BLaER1 (cell line): ENCODE measurements at regions not wholly inside any gene's neighbourhood (a gene's known extent, or its start where the extent isn't known, plus 50 kb on each side); places are given as distances from the start of the nearest gene placed in this dataset.
"Not testable (repeated sequence)": the region's sequence is repeated elsewhere in the genome, so short reads cannot be mapped to it uniquely, and the experiment has no call there.

ENCODE experiments used
- H3K27ac ChIP-seq: shearing (Covaris generic); formaldehyde crosslinking; 2 replicates; pipeline ENCODE4 v1.8.1; 2022
- H3K27me3 ChIP-seq: shearing (Covaris generic); formaldehyde crosslinking; 2 replicates; pipeline ENCODE4 v1.8.1; 2022
- H3K36me3 ChIP-seq: shearing (Covaris generic); formaldehyde crosslinking; 2 replicates; pipeline ENCODE4 v1.8.1; 2022
- H3K4me1 ChIP-seq: shearing (Covaris generic); formaldehyde crosslinking; 2 replicates; pipeline ENCODE4 v1.8.1; 2022
- H3K4me2 ChIP-seq: shearing (Covaris generic); formaldehyde crosslinking; 2 replicates; pipeline ENCODE4 v1.8.1; 2022
- H3K4me3 ChIP-seq: shearing (Covaris generic); formaldehyde crosslinking; 2 replicates; pipeline ENCODE4 v1.8.1; 2022
- H3K9ac ChIP-seq: shearing (Covaris generic); formaldehyde crosslinking; 2 replicates; pipeline ENCODE4 v1.8.1; 2022
- H3K9me3 ChIP-seq: shearing (Covaris generic); formaldehyde crosslinking; 2 replicates; pipeline ENCODE4 v1.8.1; 2022
- H4K20me1 ChIP-seq: shearing (Covaris generic); formaldehyde crosslinking; 2 replicates; pipeline ENCODE4 v1.8.1; 2022
- Cebpa-rat ChIP-seq: shearing (Covaris generic); IDR thresholded peaks from 2 replicates; pipeline ENCODE4 v1.8.1; 2022

- Histone ChIP-seq H3K27me3 (no peaks in the 10 kb centered on the region), H3K9me3 (no peaks in the 10 kb centered on the region), H3K9ac (no peak overlapping the region), H3K4me1 (no peaks in the 10 kb centered on the region), H3K27ac (no peak overlapping the region), H4K20me1 (no peaks in the 10 kb centered on the region), H3K36me3 (no peaks in the 10 kb centered on the region), H3K4me3 (no peak overlapping the region), H3K4me2 (no peak overlapping the region)
- TF ChIP-seq Cebpa-rat: no peak
Measured at GRCh38 chr4:10861036-10861435, 176.5 kb upstream of the CLNK start.

- no peaks in the 10 kb centered on the region for H3K4me1 ChIP-seq
- no peaks in the 10 kb centered on the region for H4K20me1 ChIP-seq
- no peak overlapping the region for H3K4me3 ChIP-seq
- H3K27ac ChIP-seq: no peak overlapping the region
- no peak for TF ChIP-seq Cebpa-rat
- H3K4me2 ChIP-seq: no peak overlapping the region
- H3K27me3 ChIP-seq: no peaks in the 10 kb centered on the region
- no peak overlapping the region for H3K9ac ChIP-seq
- H3K9me3 ChIP-seq: 0 out of 2 replicates have a peak, but pooled peaks cover 8% of the 10 kb centered on the region
- no peaks in the 10 kb centered on the region for H3K36me3 ChIP-seq
Measured at GRCh38 chr4:10856271-10856782, 171.8 kb upstream of the CLNK start.

GRCh38 chr4:10853196-10853595, 168.6 kb upstream of the CLNK start:
- no peak overlapping the region for H3K4me2 ChIP-seq
- H3K36me3 ChIP-seq: no peaks in the 10 kb centered on the region
- H3K27me3 ChIP-seq: no peaks in the 10 kb centered on the region
- TF ChIP-seq Cebpa-rat: no peak
- 0 out of 2 replicates have a peak, but pooled peaks cover 8% of the 10 kb centered on the region for H3K9me3 ChIP-seq
- H4K20me1 ChIP-seq: no peaks in the 10 kb centered on the region
- no peak overlapping the region for H3K4me3 ChIP-seq
- H3K4me1 ChIP-seq: no peaks in the 10 kb centered on the region
- no peak overlapping the region for H3K9ac ChIP-seq
- no peak overlapping the region for H3K27ac ChIP-seq

GRCh38 chr4:10841697-10842096, 157.1 kb upstream of the CLNK start:
- no peak overlapping the region for H3K4me3 ChIP-seq
- no peak overlapping the region for H3K9ac ChIP-seq

GRCh38 chr4:10837151-10837550, 152.6 kb upstream of the CLNK start:
- Histone ChIP-seq H3K4me3 (no peak overlapping the region), H3K27me3 (no peaks in the 10 kb centered on the region), H3K9ac (no peak overlapping the region), H3K36me3 (no peaks in the 10 kb centered on the region), H3K4me2 (no peak overlapping the region), H3K27ac (no peak overlapping the region), H3K4me1 (no peaks in the 10 kb centered on the region), H4K20me1 (no peaks in the 10 kb centered on the region), H3K9me3 (no peaks in the 10 kb centered on the region)
- no peak for TF ChIP-seq Cebpa-rat

More at GRCh38 chr4:10841697-10842096, 157.1 kb upstream of the CLNK start:
- Histone ChIP-seq H3K27me3 (no peaks in the 10 kb centered on the region), H3K4me2 (no peak overlapping the region), H3K27ac (no peak overlapping the region), H3K9me3 (no peaks in the 10 kb centered on the region), H3K36me3 (no peaks in the 10 kb centered on the region), H4K20me1 (no peaks in the 10 kb centered on the region), H3K4me1 (no peaks in the 10 kb centered on the region)
- no peak for TF ChIP-seq Cebpa-rat

GRCh38 chr4:10832806-10833628, 148.4 kb upstream of the CLNK start:
- H3K4me3 ChIP-seq: no peak overlapping the region
- no peaks in the 10 kb centered on the region for H4K20me1 ChIP-seq
- H3K4me2 ChIP-seq: no peak overlapping the region
- no peaks in the 10 kb centered on the region for H3K4me1 ChIP-seq
- H3K9ac ChIP-seq: no peak overlapping the region
- H3K36me3 ChIP-seq: no peaks in the 10 kb centered on the region
- H3K27me3 ChIP-seq: no peaks in the 10 kb centered on the region
- H3K9me3 ChIP-seq: no peaks in the 10 kb centered on the region
- no peak for TF ChIP-seq Cebpa-rat
- no peak overlapping the region for H3K27ac ChIP-seq

GRCh38 chr4:10831727-10832408, 147.3 kb upstream of the CLNK start:
- no peak overlapping the region for H3K4me2 ChIP-seq
- no peak overlapping the region for H3K9ac ChIP-seq
- TF ChIP-seq Cebpa-rat: no peak
- H3K27ac ChIP-seq: no peak overlapping the region
- no peaks in the 10 kb centered on the region for H3K9me3 ChIP-seq
- no peaks in the 10 kb centered on the region for H3K27me3 ChIP-seq
- H3K36me3 ChIP-seq: no peaks in the 10 kb centered on the region
- no peaks in the 10 kb centered on the region for H3K4me1 ChIP-seq
- no peak overlapping the region for H3K4me3 ChIP-seq
- H4K20me1 ChIP-seq: no peaks in the 10 kb centered on the region

- not testable (repeated sequence) for H3K9ac ChIP-seq, H3K9me3 ChIP-seq, H3K4me1 ChIP-seq, H3K36me3 ChIP-seq, H3K4me3 ChIP-seq, H3K27me3 ChIP-seq, H4K20me1 ChIP-seq, H3K4me2 ChIP-seq, H3K27ac ChIP-seq
Measured at GRCh38 chr4:10828918-10829538, 144.5 kb upstream of the CLNK start.

- Histone ChIP-seq H3K4me1 (no peaks in the 10 kb centered on the region), H3K4me2 (no peak overlapping the region), H3K9me3 (no peaks in the 10 kb centered on the region), H4K20me1 (no peaks in the 10 kb centered on the region), H3K27me3 (no peaks in the 10 kb centered on the region), H3K9ac (no peak overlapping the region), H3K4me3 (no peak overlapping the region), H3K36me3 (no peaks in the 10 kb centered on the region), H3K27ac (no peak overlapping the region)
- no peak for TF ChIP-seq Cebpa-rat
Measured at GRCh38 chr4:10821826-10822225, 137.3 kb upstream of the CLNK start.

GRCh38 chr4:10816571-10816970, 132.0 kb upstream of the CLNK start:
- Histone ChIP-seq H3K9me3 (peaks cover 19% of the 10 kb centered on the region), H3K4me1 (no peaks in the 10 kb centered on the region), H3K27ac (no peak overlapping the region), H3K36me3 (no peaks in the 10 kb centered on the region), H3K4me2 (no peak overlapping the region), H3K9ac (no peak overlapping the region), H4K20me1 (no peaks in the 10 kb centered on the region), H3K27me3 (no peaks in the 10 kb centered on the region), H3K4me3 (no peak overlapping the region)
- TF ChIP-seq Cebpa-rat: no peak
